ENCODE measurements at regions not wholly inside any gene's neighbourhood (a gene's known extent, or its start where the extent isn't known, plus 50 kb on each side); places are given as distances from the start of the nearest gene placed in this dataset.

GRCh38 chr2:190827720-190828119 is 52.9 kb upstream of the GLS start:
- no peaks in the 10 kb centered on the region for H3K27me3 Mint-ChIP-seq
- H3K4me1 ChIP-seq (ENCODE audit: control insufficient read depth in 2 of 2, insufficient read depth in 2 of 2, low read length in 2 of 2): no peaks in the 10 kb centered on the region
- POLR2A ChIA-PET: no interaction called here
- TF ChIP-seq CTCF (IDR thresholded peaks at IDR 0.05): no peak
- H3K79me2 ChIP-seq (ENCODE audit: control insufficient read depth, insufficient read depth, low read length): no peaks in the 10 kb centered on the region
- no peak overlapping the region for H3K9ac ChIP-seq (ENCODE audit: low read length)
- H2AFZ ChIP-seq (ENCODE audit: insufficient read depth, low read depth, low read length, poor library complexity, severe bottlenecking): no peak overlapping the region
- no peak overlapping the region for H3K4me3 Mint-ChIP-seq
- H3K4me2 ChIP-seq (replicated peaks; ENCODE audit: low read depth, low read length, poor library complexity, severe bottlenecking): no peak overlapping the region
- intact Hi-C loops (cut with micrococcal nuclease): no loop called here
- H3K27ac Mint-ChIP-seq: no peak overlapping the region
- no peaks in the 10 kb centered on the region for H3K9me3 Mint-ChIP-seq (ENCODE audit: insufficient read depth)
- CTCF ChIA-PET: no interaction called here
- H4K20me1 ChIP-seq (ENCODE audit: control insufficient read depth, insufficient read depth, low read length, poor library complexity, severe bottlenecking): no peaks in the 10 kb centered on the region
- DNase-seq (no peak), ATAC-seq (ENCODE audit: low read depth) (no peak)
- H3K36me3 ChIP-seq (replicated peaks in 1 of 2; ENCODE audit: control extremely low read depth in 1 of 2, control insufficient read depth in 1 of 2, extremely low read depth in 1 of 2, insufficient read depth in 2 of 2, low read length in 1 of 2): no peaks in the 10 kb centered on the region
- no peaks in the 10 kb centered on the region for H3K9me3 ChIP-seq (ENCODE audit: control extremely low read depth in 1 of 3, control insufficient read depth in 2 of 3, insufficient read depth in 1 of 3, low read length in 2 of 3)
- H3K4me3 ChIP-seq (ENCODE audit: control extremely low read depth in 1 of 5, extremely low read depth in 1 of 5, insufficient read depth in 1 of 5, low read depth in 2 of 5, low read length in 4 of 5): no peak overlapping the region
- H3K27me3 ChIP-seq (replicated peaks in 1 of 4; ENCODE audit: control extremely low read depth in 1 of 4, control insufficient read depth in 3 of 4, insufficient read depth in 4 of 4, low read length in 3 of 4): no peaks in the 10 kb centered on the region
- WGBS (ENCODE audit: insufficient coverage): 100% methylated on average over 2 of the region's 3 CpGs
- H3K27ac ChIP-seq (ENCODE audit: low read length in 2 of 2): no peak overlapping the region
- H3K4me1 Mint-ChIP-seq: no peaks in the 10 kb centered on the region

DNA sequence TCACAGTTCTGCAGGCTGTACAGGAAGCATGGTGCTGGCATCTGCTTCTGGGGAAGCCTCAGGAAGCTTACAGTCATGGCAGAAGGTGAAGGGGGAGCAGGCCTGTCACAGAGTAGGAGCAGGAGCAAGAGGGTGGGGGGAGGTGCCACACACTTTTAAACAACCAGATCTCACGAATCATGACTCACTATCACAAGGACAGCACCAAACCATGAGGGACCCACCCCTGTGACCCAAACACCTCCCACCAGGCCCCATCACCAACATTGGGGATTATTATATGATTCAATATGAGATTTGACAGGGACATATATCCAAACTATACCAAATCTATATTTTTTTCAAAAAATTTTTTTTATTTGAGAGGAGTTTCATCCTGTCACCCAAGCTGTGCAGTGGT is 51.0 kb upstream of the GLS start:
- WGBS (ENCODE audit: insufficient coverage): no CpG with 5 or more reads among the region's 1 CpG
- ChIA-PET POLR2A (no interaction called here), CTCF (interaction anchor here (1.3 kb wide), 1 partner anchor 10 kb away, joined by 3 read pairs; no protein-coding TSS in a partner anchor)
- intact Hi-C loops (cut with micrococcal nuclease): no loop called here
- Histone ChIP-seq H4K20me1 (ENCODE audit: control insufficient read depth, insufficient read depth, low read length, poor library complexity, severe bottlenecking) (no peaks in the 10 kb centered on the region), H3K79me2 (ENCODE audit: control insufficient read depth, insufficient read depth, low read length) (no peaks in the 10 kb centered on the region), H3K27ac (ENCODE audit: low read length in 2 of 2) (no peak overlapping the region), H2AFZ (ENCODE audit: insufficient read depth, low read depth, low read length, poor library complexity, severe bottlenecking) (no peak overlapping the region), H3K9ac (ENCODE audit: low read length) (no peak overlapping the region), H3K36me3 (replicated peaks in 1 of 2; ENCODE audit: control extremely low read depth in 1 of 2, control insufficient read depth in 1 of 2, extremely low read depth in 1 of 2, insufficient read depth in 2 of 2, low read length in 1 of 2) (no peaks in the 10 kb centered on the region), H3K4me3 (ENCODE audit: control extremely low read depth in 1 of 5, extremely low read depth in 1 of 5, insufficient read depth in 1 of 5, low read depth in 2 of 5, low read length in 4 of 5) (no peak overlapping the region), H3K9me3 (ENCODE audit: control extremely low read depth in 1 of 3, control insufficient read depth in 2 of 3, insufficient read depth in 1 of 3, low read length in 2 of 3) (no peaks in the 10 kb centered on the region), H3K4me2 (replicated peaks; ENCODE audit: low read depth, low read length, poor library complexity, severe bottlenecking) (no peak overlapping the region), H3K27me3 (replicated peaks in 1 of 4; ENCODE audit: control extremely low read depth in 1 of 4, control insufficient read depth in 3 of 4, insufficient read depth in 4 of 4, low read length in 3 of 4) (no peaks in the 10 kb centered on the region), H3K4me1 (ENCODE audit: control insufficient read depth in 2 of 2, insufficient read depth in 2 of 2, low read length in 2 of 2) (no peaks in the 10 kb centered on the region)
- TF ChIP-seq CTCF (IDR thresholded peaks at IDR 0.05) (no peak), EZH2 (IDR thresholded peaks at IDR 0.05; ENCODE audit: borderline replicate concordance, insufficient read depth, low read depth, low read length, poor library complexity, severe bottlenecking) (no peak)
- Mint-ChIP-seq H3K9me3 (ENCODE audit: insufficient read depth) (no peaks in the 10 kb centered on the region), H3K27ac (no peak overlapping the region), H3K27me3 (no peaks in the 10 kb centered on the region), H3K4me3 (no peak overlapping the region), H3K4me1 (no peaks in the 10 kb centered on the region)
- ATAC-seq (ENCODE audit: low read depth) (no peak), DNase-seq (no peak)

All from B cell (primary cell).